HS-5 (cell line): ENCODE measurements at regions not wholly inside any gene's neighbourhood (a gene's known extent, or its start where the extent isn't known, plus 50 kb on each side); places are given as distances from the start of the nearest gene placed in this dataset.

ENCODE experiments used
- DNase-seq: peaks from one replicate; pipeline ENCODE4 v3.0.0-alpha.2; 2012; ENCODE audit warnings: low read depth

- DNase-seq = no peak
These were observed 78.0 kb upstream of the NHSL1 start for GRCh38 chr6:138577151-138577915.

DNA sequence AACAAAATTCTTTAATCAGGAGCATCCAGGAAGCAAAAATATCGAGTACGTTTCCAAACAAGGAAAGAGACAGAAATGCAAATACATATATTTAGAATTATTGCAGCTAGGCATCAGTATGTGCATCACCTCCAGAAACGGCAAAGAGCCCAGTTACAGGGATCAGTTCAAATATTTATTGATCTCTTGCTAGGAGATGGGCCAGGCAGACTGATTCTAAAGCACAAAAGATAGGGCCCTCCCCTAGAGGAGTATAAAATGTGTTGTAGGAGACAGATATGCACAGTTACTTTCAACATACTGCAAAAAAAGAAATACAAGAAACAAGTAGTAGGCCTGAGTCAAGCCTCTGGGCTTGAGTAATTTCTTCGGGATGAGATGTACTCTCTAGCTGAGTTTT, 80.7 kb upstream of the NHSL1 start:
- DNase-seq = no peak

- no peak for DNase-seq
These were observed 81.5 kb upstream of the NHSL1 start for GRCh38 chr6:138580801-138581200.

DNA sequence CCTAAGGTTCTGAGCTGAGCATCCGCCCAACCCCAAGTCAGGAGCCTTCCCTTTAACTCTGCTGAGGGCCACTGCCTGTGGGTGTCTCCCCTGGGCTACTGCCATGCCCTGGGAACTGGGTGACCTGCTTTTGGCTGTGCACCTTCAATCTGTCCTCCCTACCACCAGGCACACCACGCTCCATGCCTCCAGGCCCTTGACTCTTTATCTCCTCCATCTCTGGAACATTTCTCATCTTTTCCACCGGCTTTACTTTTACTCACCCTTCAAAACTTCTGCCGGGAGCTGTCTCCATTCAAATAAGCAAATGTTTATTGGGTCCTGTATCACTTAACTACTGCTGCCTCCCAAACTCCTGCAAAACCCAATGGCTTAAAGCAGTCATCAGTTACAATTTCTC, 83.3 kb upstream of the NHSL1 start:
- no peak for DNase-seq

DNA sequence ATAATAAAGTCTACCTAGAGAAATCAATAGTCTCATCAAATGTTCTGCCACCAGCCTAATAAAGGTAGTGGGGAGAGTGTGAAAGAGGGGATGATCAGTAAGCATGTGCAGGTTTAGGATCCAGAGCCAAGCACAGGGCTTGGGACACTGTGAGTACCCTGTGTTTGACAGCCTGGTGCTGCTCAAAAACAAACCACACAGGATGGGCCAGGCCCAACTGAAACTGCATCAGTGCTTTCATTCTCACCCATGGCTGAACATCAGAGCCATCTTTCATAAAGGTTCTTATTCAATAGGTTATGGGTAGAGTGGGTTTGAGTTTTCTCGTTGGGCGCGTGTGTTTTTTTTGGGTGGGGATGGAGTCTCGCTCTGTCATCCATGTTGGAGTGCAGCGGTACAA, 87.3 kb upstream of the NHSL1 start:
- DNase-seq = no peak

DNA sequence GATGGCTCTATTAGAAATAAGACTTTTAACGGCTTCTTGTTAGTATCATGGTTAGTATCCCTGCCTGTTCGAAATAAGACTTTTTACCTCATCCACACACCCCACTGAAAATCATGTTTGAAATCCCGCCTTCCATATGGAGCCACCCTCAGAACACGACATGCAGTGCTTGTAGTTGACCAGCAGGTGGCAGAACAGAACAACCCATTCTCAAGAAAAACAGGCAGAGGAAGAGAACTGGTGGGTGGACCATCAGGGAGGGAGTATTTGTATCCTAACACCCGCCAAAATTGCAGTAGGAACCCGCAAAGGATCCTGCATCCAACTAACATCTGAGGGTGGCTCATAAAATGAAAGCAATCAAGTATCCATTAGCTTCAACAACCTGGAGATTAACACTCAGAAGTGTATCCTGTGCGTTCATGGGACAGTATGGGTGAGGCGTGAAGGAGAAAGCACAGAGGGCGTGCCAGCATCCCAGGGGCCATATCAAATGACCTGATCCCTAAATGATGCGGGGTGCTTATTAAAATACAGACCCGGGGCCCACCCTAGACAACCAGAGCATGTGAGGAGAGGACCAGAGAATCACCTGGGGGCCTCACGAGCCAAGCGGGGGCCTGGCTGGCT, 89.6 kb upstream of the NHSL1 start:
- peak; percentile 48 for DNase-seq

DNA sequence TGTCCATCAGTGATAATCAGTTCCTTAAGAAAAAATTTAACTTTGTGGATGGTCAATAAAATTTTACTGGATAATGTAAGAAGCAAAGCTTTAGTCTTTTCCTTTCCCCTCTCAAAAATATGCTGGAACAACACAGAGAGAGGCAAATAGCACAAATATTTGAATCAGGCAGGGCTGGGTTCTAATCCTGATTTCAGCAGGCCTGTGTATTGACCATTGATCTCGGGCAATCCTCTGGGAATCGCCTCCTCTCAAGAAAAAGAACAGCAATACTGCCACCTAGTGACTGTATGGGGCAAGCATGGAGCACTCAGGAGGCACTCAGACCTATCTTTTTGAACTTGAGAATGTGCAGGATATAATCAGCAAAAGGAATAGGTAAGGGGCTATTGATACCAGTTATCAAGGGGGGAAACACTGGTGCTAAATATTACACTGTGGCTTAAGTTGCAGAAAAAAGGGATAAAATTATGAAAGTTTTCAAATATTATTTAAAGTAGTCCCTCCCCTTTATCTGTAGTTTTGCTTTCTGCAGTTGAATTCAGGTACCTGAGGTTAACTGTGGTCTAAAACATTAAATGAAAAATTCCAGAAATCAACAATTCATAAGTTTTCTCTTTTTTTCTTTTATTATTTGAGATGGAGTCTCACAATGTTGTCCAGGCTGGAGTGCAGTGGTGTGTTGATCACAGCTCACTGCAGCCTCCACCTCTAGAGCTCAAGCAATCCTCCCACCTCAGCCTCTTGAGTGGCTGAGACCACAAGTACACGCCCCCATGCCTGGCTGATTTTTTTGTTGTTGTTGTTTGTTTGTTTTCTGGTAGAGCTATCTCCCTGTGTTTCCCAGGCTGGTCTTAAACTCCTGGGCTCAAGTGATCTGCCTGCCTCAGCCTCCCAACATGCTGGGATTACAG, 91.8 kb upstream of the NHSL1 start:
- peak; percentile 49 for DNase-seq

- DNase-seq = no peak
These were observed 93.4 kb upstream of the NHSL1 start for GRCh38 chr6:138592749-138593123.

GRCh38 chr6:138593124-138593877, 94.0 kb upstream of the NHSL1 start:
- DNase-seq = peak; percentile 95

DNA sequence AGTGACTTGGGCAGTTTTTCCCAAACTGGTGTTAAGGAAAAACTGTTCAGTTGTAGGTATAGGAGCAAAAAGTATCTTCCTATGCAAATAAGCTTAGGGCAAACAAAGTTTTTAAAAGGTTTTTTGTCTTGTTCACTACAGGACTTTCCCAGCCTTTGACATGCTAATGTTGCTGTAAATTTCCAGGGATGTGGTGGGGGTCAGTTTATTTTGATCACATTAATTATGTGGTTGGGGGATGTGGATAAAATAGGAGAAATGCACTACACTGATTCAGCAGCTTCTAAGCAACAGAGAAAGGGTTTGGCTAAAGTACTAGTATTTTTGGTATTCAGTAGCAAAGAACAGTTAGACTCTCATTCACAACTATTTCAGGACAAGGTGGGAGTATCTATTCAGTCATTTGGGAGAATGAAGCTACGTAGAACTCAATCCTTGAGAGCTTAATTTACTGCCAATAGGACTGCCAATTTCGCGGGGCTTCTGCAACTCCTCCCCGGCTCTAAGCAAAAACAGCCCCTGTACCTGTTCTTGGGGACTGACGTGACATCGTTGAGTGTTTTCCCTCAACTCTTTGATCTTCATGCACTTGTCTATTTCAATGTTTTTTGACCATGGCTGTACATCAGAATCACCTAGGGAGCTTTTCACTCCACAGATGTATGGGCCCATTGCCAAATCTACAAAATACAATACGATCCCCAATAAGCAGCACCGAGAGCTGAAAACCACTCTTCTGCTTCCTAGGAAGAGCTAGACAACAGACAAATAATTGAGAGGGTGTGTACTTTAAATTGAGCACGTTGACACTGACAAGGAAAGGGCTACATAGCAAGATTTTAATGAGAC, 94.8 kb upstream of the NHSL1 start:
- no peak for DNase-seq

GRCh38 chr6:138594758-138595140, 95.5 kb upstream of the NHSL1 start:
- DNase-seq = no peak

DNA sequence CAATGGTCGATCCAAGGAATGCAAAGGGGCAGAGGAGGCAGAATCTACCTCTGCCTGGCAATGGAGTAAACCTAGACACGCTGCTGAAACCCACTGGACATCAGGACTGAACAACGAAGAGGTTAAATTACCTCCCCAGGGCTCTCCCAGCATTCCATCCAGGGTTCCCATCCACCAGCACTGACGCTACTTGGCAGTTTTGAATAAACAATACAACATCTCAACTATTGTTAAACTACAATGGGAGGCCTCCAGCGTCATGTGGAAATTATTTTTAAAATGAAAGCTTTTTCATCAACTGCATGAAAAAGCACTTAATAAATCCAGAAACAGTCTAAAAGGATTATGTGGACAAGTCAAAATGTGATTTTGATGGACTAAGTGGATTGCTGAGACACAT, 96.8 kb upstream of the NHSL1 start:
- DNase-seq = no peak

DNA sequence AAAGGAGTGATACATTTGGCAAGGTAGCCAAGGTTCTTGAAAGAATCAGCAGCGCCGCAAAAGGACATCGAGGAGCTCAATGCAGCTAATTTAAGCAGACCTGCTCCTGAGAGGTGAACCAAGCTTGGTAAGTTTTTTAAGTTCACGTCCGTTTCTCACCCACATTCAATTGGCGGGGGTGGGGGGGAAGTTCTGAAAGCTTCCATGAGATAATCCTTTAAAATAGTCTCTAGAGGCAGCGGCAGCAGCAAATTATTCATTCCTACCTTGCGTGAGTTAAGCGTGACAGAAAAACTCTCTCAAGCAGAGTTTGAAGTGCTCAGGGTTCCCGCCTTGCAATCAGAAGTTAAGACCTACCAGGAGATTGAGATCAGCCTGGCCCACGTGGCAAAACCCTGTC, 97.3 kb upstream of the NHSL1 start:
- no peak for DNase-seq

DNA sequence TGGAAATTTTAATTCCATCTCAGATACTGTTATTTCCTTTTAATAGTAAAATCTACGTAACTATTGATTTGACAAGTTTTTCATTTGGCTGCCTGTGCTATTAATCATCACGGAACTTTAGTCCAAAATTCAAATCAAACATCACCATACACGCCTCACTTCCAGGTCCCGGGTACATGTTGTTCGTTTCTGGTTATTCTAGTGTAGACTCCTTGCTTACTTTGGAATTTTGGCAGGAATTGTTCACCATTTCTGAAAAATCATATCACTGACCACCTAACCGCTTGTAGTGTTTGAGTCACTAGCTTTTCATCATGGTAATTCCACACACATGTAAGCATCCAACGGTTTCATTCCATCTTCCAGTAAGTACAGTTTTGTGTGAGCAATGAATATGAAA, 98.0 kb upstream of the NHSL1 start:
- no peak for DNase-seq

DNA sequence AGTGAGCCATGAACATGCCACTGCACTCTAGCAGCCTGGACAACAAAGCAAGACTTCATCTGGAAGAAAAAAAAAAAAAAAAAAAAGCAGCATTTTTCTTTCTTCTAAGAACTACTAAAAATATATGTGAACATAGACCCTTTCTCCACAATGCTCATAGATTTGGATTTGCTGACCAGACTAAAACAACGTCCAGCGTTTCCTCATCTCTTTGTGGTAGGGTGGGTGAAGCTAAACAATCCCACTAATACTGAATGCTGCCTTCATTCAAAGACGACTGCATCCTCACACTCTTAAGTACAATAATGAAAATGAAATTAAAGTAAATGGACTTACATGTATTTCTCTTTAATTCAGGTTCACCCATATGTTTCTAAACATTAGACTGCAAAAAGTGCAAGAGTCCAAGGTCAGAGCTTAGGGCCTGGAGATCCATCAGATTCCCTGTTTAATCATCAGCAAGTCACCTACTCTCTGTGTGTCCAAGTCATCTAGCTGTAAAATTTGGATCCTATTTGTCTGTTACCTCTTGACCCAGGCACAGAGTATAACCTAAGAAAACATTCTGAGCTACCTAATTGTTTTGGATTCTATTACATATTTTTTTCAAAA, 99.4 kb upstream of the NHSL1 start:
- no peak for DNase-seq

- no peak for DNase-seq
These were observed 101.0 kb upstream of the NHSL1 start for GRCh38 chr6:138600261-138600660.

- DNase-seq = peak; percentile 58
These were observed 101.4 kb upstream of the NHSL1 start for GRCh38 chr6:138600726-138601125.

- no peak for DNase-seq
These were observed 101.8 kb upstream of the NHSL1 start for GRCh38 chr6:138601128-138601527.

- DNase-seq = no peak
These were observed 106.7 kb upstream of the NHSL1 start for GRCh38 chr6:138605958-138606357.

GRCh38 chr6:138607478-138608433, 108.5 kb upstream of the NHSL1 start:
- no peak for DNase-seq
